Endothelial cell (in vitro differentiated cells): ENCODE measurements at regions not wholly inside any gene's neighbourhood (a gene's known extent, or its start where the extent isn't known, plus 50 kb on each side); places are given as distances from the start of the nearest gene placed in this dataset.

Experiments used
- DNase-seq: peaks from one replicate; pipeline ENCODE4 v3.0.0; 2021; ENCODE audit warnings: low spot score
- H3K27ac Mint-ChIP-seq: one replicate; pipeline ENCODE4 v1.8.0; 2021; ENCODE audit warnings: mixed read lengths, inconsistent platforms; ENCODE audit not compliant: unreplicated experiment
- H3K27me3 Mint-ChIP-seq: one replicate; pipeline ENCODE4 v1.8.0; 2021; ENCODE audit warnings: mild to moderate bottlenecking, moderate library complexity, mixed read lengths, inconsistent platforms; ENCODE audit not compliant: unreplicated experiment
- H3K36me3 Mint-ChIP-seq: one replicate; pipeline ENCODE4 v1.8.0; 2021; ENCODE audit warnings: mild to moderate bottlenecking, low read depth, mixed read lengths, inconsistent platforms; ENCODE audit not compliant: unreplicated experiment
- H3K4me1 Mint-ChIP-seq: one replicate; pipeline ENCODE4 v1.8.0; 2021; ENCODE audit warnings: mild to moderate bottlenecking, mixed read lengths, inconsistent platforms; ENCODE audit not compliant: unreplicated experiment
- H3K4me3 Mint-ChIP-seq: one replicate; pipeline ENCODE4 v1.8.0; 2021; ENCODE audit warnings: mild to moderate bottlenecking, mixed read lengths, inconsistent platforms; ENCODE audit not compliant: unreplicated experiment
- H3K9me3 Mint-ChIP-seq: one replicate; pipeline ENCODE4 v1.8.0; 2021; ENCODE audit warnings: mixed read lengths, inconsistent platforms; ENCODE audit not compliant: unreplicated experiment
- TF ChIP-seq, protein P1 (sequence below): fragments of 200-600 bp; sonication (generic); IDR thresholded peaks from one replicate; pipeline ENCODE4 v1.5.0; 2021; ENCODE audit warnings: antibody characterized with exemption; ENCODE audit not compliant: unreplicated experiment

- DNase-seq = no peak
- peaks cover 4% of the 10 kb centered on the region for H3K27me3 Mint-ChIP-seq
- TF ChIP-seq, protein P1, sequence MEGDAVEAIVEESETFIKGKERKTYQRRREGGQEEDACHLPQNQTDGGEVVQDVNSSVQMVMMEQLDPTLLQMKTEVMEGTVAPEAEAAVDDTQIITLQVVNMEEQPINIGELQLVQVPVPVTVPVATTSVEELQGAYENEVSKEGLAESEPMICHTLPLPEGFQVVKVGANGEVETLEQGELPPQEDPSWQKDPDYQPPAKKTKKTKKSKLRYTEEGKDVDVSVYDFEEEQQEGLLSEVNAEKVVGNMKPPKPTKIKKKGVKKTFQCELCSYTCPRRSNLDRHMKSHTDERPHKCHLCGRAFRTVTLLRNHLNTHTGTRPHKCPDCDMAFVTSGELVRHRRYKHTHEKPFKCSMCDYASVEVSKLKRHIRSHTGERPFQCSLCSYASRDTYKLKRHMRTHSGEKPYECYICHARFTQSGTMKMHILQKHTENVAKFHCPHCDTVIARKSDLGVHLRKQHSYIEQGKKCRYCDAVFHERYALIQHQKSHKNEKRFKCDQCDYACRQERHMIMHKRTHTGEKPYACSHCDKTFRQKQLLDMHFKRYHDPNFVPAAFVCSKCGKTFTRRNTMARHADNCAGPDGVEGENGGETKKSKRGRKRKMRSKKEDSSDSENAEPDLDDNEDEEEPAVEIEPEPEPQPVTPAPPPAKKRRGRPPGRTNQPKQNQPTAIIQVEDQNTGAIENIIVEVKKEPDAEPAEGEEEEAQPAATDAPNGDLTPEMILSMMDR = no peak
- no peak overlapping the region for H3K27ac Mint-ChIP-seq
- H3K9me3 Mint-ChIP-seq = no peaks in the 10 kb centered on the region
- peaks cover 12% of the 10 kb centered on the region for H3K4me1 Mint-ChIP-seq
- H3K4me3 Mint-ChIP-seq = no peak overlapping the region
- no peaks in the 10 kb centered on the region for H3K36me3 Mint-ChIP-seq
Observed at GRCh38 chr2:873027-873426, 77.6 kb upstream of the SNTG2 start.

- Mint-ChIP-seq H3K4me3 (no peak overlapping the region), H3K9me3 (no peaks in the 10 kb centered on the region), H3K4me1 (peaks cover 16% of the 10 kb centered on the region), H3K36me3 (peaks cover 3% of the 10 kb centered on the region), H3K27me3 (peaks cover 4% of the 10 kb centered on the region), H3K27ac (no peak overlapping the region)
- DNase-seq = no peak
- TF ChIP-seq, protein P1 = no peak
Observed at GRCh38 chr2:871926-872680, 78.5 kb upstream of the SNTG2 start.

DNA sequence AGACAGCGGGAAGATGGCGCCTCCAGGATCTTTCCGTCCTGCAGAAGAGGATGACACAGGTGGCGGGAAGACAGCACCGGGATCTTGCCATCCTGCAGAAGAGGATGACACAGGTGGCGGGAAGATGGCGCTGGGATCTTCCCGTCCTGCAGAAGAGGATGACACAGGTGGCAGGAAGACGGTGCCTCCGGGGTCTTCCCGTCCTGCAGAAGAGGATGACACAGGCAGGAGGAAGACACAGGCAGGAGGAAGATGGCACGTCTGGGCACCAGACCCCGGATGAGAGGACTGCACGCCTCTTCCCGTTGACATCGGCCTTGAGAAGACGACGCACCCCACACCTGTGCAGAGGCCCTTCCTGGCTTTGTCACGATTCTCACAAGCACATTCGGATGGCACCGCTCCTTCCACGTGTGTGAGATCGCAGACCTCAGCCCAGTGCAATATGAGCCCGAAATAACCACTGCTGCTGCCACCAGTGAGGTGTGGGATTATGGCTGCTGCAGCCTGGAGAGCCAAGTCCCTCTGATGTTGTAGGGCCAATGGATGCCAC, 79.4 kb upstream of the SNTG2 start:
- TF ChIP-seq, protein P1 = no peak
- H3K4me3 Mint-ChIP-seq = no peak overlapping the region
- H3K27ac Mint-ChIP-seq = peak overlapping the region; percentile 74
- H3K36me3 Mint-ChIP-seq = peaks cover 3% of the 10 kb centered on the region
- H3K4me1 Mint-ChIP-seq = peaks cover 24% of the 10 kb centered on the region
- peaks cover 4% of the 10 kb centered on the region for H3K27me3 Mint-ChIP-seq
- no peaks in the 10 kb centered on the region for H3K9me3 Mint-ChIP-seq
- DNase-seq = no peak

DNA sequence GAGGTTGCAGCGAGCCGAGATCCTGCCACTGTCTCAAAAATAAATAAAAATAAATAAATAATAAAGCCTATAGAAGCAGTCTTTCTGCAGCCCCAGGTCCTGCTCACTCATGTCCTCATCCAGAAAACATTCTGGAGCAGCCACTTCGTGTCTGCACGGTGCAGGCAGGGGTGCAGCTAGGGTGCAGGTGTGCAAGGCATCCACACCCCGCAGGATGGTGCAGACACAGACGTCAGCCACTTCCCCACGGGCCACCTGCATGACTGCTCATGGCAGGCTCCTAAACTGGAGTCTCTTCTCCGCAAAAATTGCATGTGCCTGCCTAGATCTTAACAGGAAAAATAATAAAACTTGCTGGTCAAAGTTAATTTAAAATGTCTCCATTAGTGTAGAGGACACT, 80.2 kb upstream of the SNTG2 start:
- Mint-ChIP-seq H3K4me3 (no peak overlapping the region), H3K9me3 (no peaks in the 10 kb centered on the region), H3K36me3 (peaks cover 3% of the 10 kb centered on the region), H3K27me3 (peaks cover 7% of the 10 kb centered on the region), H3K4me1 (peaks cover 31% of the 10 kb centered on the region), H3K27ac (peak overlapping the region; percentile 74)
- TF ChIP-seq, protein P1 = no peak
- DNase-seq = no peak

DNA sequence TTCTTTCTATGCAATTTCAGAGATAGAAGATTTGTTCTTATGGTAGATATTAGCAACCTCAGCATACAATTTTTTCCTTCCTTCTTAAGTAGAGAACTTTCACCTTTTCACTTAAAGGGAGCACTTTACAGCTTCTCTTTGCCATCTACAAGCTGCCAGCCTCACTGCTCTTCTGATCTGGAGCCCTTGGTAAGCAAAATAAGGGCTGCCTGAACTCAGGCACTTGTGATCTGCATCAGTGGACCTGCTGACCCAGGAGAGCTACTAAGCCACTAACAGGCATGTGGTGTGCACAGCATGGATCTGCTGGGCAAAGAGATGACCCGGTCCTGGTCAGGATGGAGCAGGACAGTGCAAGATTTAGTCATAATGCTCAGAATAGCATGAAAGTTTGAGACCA, 80.8 kb upstream of the SNTG2 start:
- peaks cover 31% of the 10 kb centered on the region for H3K4me1 Mint-ChIP-seq
- no peak for DNase-seq
- no peak overlapping the region for H3K4me3 Mint-ChIP-seq
- peaks cover 3% of the 10 kb centered on the region for H3K36me3 Mint-ChIP-seq
- peaks cover 7% of the 10 kb centered on the region for H3K27me3 Mint-ChIP-seq
- peak overlapping the region; percentile 10 for H3K27ac Mint-ChIP-seq
- no peaks in the 10 kb centered on the region for H3K9me3 Mint-ChIP-seq
- TF ChIP-seq, protein P1 = no peak
